Amniotic epithelial cell (primary cell): ENCODE measurements at regions not wholly inside any gene's neighbourhood (a gene's known extent, or its start where the extent isn't known, plus 50 kb on each side); places are given as distances from the start of the nearest gene placed in this dataset.
A peak's percentile ranks its signal among the peaks of the same experiment; 100 is the strongest.

Source experiments
- DNase-seq: peaks from one replicate; pipeline ENCODE4 v3.0.0-alpha.2; 2010; ENCODE audit warnings: low read depth

- no peak for DNase-seq
These were observed 81.3 kb upstream of the CD93 start for GRCh38 chr20:23167431-23167830.

GRCh38 chr20:23166563-23166962 is 80.4 kb upstream of the CD93 start:
- DNase-seq = no peak

DNA sequence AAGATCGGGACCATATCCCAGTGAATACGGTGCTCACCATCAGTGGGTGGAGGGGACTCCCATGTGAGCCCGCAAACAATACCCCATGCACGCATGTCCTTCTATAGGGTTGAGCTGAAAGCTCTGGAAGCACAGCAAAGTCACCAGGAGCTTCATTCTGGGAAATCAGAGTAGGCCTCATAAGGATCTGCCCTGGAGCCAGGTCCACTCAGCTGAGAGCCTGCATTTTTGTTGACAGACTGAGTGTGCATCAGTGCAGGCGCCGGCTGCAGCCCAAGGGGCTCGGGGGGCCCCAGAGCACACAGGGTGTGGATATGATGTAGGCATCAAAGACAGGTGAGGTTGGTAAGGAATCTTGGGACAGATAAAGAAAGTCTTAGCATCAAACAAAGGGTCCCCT is 79.8 kb upstream of the CD93 start:
- DNase-seq = no peak

GRCh38 chr20:23165307-23165750 is 79.2 kb upstream of the CD93 start:
- DNase-seq = no peak

DNA sequence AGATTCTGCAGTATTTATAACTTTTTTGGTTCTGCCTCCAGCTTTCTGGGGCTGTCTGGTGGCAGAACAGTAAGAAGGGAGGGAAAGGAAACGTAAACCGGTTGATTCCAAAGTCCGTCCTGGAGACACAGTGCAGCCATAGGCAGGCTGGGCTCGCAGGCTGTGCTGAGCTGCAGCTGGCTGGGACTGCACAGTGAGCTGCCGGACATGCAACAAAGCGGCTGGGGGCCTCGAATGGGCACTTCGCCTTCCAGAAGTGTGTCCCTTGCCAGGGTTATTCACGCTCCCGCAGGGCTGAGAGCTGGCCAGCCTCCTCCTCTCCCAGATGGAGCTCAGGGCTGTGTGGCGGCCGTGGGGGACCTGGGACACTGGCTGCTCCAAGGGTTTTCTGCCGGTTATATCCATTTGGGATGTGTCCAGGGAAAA is 78.1 kb upstream of the CD93 start:
- DNase-seq = no peak

DNA sequence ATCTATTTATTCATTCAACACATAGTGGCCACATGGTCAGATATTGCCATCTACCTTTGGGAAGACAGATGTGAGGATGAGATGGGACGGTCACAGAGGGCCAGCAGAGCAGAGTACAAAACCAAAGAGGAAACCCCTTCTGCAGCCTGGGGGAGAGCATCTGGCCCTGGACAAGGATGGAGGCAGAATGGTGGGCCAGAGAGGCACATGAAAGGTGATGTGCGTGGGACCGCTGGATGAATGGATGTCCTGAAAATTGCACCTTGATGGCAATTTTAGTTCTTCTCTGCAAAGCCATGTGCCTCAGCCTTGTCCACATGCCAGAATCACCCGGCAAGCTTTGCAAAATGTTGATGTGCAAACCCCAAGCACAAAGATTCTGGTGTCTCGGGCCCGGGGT is 77.4 kb upstream of the CD93 start:
- no peak for DNase-seq

DNA sequence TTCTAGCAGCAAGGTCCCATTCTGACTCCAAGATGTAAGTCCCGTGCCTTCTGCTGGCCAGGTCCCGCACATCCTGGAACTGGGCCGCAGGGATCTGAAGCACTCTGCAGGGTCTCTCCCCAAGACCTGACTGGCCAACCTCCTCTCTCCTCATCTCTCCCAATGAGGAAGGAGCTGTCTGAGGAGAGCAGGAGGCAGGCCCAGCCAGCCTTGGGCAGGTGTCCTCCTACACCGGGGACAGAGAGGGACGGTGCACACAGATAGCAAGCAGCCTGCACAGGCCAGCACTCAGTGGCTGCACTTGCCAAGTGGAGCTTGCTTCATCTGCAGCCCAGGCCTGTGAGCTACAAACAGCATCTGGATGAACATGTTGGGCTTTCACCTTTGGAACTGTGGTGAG is 76.8 kb upstream of the CD93 start:
- no peak for DNase-seq

- peak; percentile 97 for DNase-seq
These were observed 76.0 kb upstream of the CD93 start for GRCh38 chr20:23161968-23162696.

GRCh38 chr20:23161244-23161891 is 75.2 kb upstream of the CD93 start:
- DNase-seq = peak; percentile 31

GRCh38 chr20:23160536-23161243 is 74.6 kb upstream of the CD93 start:
- no peak for DNase-seq

- DNase-seq = peak; percentile 42
These were observed 73.8 kb upstream of the CD93 start for GRCh38 chr20:23159947-23160318.

DNA sequence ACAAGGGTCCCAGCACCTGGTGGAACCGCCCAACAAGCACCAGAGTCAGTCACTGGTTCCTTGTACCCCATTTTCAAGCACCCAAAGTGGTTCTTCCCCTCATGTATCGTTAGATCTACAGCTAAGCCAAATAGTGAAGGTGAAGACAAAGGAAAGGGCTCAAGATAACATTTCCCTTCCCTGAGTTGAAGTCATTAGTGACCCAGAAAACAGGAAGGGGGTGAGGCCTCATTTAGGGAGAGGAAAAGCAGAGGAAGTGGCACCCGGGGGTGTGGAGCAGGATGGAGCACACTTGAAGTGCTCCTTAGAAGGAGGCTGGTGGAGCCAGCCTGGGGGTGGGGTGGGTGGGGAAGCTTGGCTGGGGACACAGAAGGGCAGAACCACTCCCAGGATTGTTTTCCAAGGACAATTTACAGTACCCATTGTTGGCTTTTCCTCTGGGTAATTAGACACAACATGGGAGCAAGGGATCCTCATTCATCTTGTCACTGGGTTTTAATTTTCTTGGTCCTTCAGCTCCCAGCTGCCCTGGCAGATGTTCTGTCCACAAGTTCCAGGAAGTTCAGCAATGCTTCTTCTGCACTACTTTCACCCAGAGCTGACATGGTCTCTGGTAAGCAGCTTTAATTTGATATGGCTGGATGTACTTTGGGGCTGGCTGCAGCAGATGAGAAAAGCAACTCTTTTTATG is 73.3 kb upstream of the CD93 start:
- DNase-seq = no peak

DNA sequence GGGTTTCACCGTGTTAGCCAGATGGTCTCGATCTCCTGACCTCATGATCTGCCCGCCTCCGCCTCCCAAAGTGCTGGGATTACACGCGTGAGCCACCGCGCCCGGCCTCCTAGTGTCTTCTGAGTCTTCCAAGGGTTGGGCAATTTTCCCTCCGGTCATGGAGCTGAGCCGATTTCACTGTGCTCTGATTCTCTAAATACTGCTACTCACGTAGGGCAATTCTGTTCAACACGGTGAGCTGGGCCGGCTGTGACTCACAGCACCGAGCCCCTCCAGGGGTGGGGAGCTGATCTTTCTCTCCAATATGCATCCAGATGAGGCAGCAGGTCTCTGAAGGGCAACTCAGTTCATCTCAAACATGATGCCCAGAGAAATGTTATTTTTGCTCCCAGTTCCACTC is 71.6 kb upstream of the CD93 start:
- no peak for DNase-seq

DNA sequence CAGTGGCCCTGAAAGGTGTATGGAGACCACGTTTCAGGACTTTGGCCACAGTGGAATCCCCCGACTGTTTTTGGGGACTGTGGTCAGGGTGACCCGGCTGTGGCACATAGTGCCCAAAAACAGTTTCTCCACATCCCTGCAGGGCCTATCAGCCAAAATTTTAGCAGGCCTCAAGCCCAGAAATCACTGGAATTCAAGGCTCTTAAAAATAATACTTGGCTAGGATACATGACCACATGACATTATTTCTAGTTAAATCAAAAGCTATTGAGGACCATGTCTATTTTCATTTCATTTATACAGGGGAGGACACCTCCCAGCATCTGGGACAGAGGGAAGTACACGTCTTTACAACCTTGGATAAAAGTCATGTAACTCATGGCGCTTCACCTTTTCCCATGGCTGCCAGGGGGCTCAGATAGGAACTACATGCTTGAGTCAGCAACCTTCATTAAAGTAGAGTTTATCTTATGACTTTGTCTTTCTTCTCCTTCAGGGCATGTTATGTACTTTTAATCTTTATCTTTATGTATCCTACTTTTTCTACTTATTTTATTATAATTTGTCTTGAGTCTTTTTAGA is 70.8 kb upstream of the CD93 start:
- no peak for DNase-seq

DNA sequence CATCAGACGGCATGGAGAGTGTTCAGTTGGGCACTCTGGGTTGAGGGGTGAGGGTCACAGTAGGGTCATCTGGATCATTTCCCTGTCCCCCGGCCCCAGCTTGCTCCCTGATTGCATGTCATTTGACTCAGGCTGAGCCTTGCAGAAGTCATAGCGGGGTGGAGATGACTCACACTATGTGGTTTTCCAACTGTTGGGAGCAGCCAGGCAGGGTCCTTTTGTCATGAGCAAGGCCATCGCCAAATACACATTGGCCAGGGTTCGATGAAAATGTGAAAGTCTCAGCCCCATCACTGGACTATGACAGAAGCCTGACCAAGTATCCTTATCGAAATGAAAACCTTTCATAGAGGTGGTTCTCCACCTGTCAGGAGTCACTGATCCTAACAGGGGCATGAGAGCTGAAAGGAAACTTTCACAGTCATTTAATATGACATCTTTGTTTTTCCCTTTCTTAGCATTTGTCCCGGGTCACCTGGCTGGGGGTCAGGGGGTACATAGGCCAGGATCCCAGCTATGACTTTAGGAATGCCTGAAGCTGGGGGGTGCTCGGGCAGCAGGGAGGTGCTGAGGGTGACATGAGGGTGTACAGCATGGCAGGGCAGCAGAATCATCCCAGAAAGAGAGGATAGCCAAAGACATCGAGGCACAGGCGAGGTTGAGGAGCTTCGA is 70.2 kb upstream of the CD93 start:
- DNase-seq = peak; percentile 49

DNA sequence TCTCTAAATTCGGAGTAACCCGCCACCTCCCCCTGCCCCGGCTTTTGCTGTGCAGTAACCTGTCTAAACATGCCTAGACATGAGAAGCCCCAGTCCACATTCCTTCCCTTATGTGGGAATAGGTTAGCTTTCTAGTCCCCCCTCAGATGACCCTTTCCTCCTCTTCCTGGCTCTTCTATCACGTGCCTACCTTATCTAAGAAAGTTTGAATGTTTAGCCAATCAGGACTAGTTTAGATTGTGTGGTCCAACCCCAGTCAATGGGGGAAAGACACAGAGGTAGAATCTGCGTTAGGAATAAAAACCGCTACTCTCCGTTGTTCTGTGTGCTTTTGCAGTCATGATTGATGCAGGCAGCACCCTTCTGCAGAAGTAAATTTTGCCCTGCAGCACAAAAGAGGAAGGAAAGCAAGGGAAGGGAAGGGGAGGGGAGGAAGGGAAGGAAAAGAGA is 69.0 kb upstream of the CD93 start:
- no peak for DNase-seq

GRCh38 chr20:23153696-23154341 is 67.7 kb upstream of the CD93 start:
- DNase-seq = no peak

GRCh38 chr20:23152902-23153301 is 66.8 kb upstream of the CD93 start:
- no peak for DNase-seq

DNA sequence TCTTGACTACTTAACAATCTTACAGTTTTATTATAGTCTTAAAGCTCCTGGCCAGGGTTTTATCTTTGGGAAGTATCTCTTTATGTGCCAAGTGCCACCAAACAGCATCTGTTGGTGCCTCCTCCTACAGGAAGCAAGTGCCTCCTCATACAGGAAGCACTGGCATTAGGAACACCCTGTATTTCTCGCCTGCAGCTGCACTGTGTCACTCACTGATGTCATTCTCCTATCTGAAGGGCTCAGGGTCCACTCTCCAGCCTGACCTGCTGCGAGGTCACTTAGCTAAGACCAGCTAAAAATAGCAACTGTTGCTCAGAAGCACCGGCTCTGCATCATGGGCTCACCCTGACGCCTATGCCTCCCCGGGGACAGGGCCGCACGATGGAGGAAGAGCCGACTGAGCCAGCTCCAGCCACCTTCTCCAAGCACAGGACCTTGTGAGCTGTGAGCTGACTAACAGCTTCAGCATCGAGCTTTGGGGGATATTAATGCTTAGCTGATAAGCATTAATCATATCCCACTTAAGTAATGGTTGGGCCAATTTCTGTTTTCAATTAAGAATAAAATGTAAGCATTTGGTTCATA is 66.3 kb upstream of the CD93 start:
- no peak for DNase-seq

DNA sequence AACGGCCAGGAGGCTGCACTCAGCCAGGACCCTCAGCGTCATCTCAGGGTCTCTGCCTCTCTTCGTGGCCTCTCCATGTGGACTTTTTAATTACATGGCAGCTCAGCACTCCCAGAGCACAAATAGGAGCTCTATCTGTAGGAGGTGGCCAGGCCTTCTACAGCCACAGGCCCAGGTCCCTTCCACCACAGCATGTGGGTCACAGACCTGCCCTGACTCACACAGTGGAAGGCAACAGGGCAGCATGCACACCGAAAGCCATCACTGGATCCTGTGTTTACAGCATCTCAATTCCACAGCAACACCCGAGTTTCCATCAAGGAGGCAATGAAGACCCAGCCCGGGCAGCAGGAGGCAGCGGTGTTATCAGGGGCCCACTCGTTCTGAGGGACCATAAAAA is 65.8 kb upstream of the CD93 start:
- no peak for DNase-seq
